Endometrial microvascular endothelial cells (primary cell): ENCODE measurements at regions not wholly inside any gene's neighbourhood (a gene's known extent, or its start where the extent isn't known, plus 50 kb on each side); places are given as distances from the start of the nearest gene placed in this dataset.

Experiments
- in situ Hi-C: cut with HindIII; loops from 2 replicates; pipeline ENCODE4 v1.10.0; 2017; ENCODE audit warnings: low sequenced_read_pairs, low pct_unique_long_range_greater_than_20kb; ENCODE audit errors: inconsistent ontology term

- in situ Hi-C loops, result no loop called here
These were observed 225.1 kb upstream of the SEMA6D start for GRCh38 chr15:47492195-47492594.

GRCh38 chr15:47493357-47494247 lies 223.7 kb upstream of the SEMA6D start:
- in situ Hi-C loops, result no loop called here

DNA sequence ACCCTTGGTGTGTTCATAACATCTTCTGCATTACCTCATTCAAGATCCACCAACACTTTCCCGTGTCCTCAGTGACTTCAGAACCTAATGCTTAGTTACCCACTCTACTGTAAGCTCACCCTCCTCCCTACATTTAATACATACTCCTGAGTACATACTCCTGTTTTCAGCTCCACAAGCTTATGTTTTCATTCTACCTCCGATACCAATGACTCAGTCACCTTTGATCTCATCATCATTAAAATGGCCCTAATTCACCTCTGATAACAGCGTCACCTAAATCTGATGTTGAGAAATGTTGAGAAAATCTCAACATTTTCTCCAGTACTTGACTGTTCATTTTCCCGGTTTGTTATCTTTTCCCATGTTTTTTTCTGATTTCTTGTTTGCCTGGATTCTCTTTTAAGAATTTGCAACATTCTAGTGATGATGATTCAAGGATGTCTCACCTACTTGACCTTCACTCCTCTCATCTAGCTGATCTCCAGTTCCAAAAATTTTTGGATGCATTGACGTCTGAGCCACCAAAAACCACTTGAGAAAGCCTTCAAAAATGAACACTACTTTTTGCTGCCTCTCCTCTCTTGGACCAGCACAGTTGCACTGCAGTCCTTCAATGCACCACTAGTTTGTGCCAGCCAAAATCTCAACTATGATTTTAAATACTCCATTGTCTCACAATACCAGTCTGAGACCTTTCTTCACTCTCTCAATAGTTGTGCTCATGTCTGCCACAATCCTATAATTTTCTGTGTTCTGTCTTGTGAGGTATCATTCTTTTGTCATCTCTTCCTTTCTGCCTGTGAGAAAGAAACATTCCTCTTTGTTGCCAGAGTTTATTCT lies 220.7 kb upstream of the SEMA6D start:
- in situ Hi-C loops, result no loop called here

- in situ Hi-C loops, result no loop called here
These were observed 216.5 kb upstream of the SEMA6D start for GRCh38 chr15:47500842-47501241.

- in situ Hi-C loops, result no loop called here
These were observed 215.3 kb upstream of the SEMA6D start for GRCh38 chr15:47502041-47502440.

DNA sequence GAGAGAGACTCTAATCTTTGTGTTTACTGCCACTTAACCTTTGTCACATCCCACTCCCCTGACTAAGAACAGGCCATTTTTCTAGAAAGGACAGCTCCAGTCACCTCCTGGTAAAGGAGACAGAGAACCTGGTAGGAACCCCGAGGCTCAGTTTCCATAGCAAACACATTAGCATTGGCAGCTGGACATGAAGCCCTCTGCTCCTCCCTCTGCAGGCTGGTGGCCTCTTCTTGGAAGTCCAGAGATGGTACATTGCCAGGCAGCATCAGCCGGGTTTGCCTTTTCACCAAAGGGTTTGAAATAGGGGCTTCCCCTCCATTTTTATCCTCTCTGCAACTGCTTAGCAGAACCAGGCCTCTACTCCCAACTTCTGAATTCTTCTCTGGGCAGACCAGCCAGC lies 213.4 kb upstream of the SEMA6D start:
- in situ Hi-C loops, result no loop called here

DNA sequence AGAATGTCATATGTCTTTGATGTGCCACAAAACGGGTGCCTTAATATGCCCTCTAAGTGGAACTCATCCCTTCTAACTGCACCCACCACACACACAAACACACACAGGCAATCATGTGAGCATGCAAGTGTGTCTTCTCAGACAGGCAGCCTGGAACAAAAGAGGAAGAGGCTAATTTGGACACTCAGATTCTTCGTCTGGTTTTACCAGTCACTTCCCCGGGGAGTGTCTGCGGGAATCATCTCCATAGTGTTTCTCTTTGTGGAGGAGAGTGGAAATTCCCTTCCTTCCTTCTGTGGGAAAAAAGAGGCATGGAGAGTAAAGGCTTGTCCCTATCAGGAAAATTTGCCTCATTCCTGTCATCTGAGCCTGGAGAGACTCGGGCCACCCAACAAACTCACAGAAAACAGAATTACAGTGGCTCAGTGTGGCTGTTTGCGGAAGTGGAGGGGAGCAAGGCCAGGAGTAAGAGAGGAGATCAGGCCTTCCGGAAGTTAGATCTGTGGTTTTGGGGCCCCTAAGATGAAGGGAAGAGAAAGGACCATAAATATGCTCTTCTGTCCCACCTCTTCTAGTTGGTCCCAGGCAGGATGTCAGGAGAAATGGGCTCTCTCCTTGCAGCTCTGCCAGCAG lies 212.6 kb upstream of the SEMA6D start:
- in situ Hi-C loops, result no loop called here

GRCh38 chr15:47505712-47506328 lies 211.5 kb upstream of the SEMA6D start:
- in situ Hi-C loops, result no loop called here

GRCh38 chr15:47506329-47507100 lies 210.8 kb upstream of the SEMA6D start:
- in situ Hi-C loops, result no loop called here

DNA sequence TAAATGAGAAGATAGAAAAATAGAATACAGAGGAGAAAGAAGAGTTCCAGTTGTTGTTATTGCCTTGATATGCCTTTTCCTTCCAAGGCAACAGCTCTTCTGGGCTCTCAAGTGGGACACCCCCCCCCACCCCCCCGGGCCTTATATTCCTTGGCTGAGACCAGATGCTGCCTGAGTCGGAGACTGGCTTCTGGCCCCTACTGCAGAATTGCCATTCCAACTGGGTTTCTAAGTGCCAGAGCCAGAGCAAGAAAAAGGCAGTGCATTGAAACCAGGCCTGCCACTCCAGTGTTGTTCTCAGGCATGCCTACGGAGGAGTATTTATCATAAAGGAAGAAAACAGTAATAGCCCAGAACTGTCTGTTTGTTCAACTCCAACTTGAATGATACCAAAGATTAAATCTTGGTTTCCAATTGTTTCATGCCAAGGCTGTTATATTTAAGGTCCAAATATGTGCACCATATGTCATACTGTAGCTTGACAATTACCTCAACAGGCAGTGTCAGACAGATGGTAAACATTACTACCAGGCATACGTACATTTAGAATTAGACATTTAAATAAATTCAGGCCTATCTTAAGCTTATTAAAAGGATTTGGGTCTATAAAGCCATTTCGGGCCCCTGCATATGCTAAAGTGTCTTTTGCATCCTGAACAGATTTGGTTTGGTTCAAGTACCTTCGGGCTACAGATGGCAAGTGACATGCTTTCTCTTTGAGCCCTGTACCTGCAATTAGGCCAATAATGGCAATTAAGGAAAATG lies 209.9 kb upstream of the SEMA6D start:
- in situ Hi-C loops, result no loop called here

DNA sequence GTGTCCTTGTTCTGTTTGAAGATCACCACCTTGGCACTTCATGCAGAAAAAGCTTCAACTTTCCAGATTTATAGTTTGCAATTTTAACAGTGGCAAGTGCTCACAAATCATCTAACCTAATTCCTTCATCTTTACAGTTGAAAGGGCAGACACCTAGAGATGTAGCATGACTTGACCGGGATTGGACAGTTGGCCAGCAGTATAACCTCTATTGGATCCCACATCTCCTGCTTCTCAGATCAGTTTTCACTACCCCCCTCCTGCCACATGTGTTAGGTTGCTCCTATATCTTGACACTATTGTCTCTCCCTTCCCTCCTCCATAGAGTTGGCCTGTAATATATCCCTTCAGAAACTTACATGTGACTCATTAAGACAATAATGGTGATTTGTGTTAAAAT lies 206.0 kb upstream of the SEMA6D start:
- in situ Hi-C loops, result no loop called here

GRCh38 chr15:47513471-47513870 lies 203.8 kb upstream of the SEMA6D start:
- in situ Hi-C loops, result no loop called here

GRCh38 chr15:47514200-47514652 lies 203.1 kb upstream of the SEMA6D start:
- in situ Hi-C loops, result no loop called here

GRCh38 chr15:47516558-47516957 lies 200.7 kb upstream of the SEMA6D start:
- in situ Hi-C loops, result no loop called here

DNA sequence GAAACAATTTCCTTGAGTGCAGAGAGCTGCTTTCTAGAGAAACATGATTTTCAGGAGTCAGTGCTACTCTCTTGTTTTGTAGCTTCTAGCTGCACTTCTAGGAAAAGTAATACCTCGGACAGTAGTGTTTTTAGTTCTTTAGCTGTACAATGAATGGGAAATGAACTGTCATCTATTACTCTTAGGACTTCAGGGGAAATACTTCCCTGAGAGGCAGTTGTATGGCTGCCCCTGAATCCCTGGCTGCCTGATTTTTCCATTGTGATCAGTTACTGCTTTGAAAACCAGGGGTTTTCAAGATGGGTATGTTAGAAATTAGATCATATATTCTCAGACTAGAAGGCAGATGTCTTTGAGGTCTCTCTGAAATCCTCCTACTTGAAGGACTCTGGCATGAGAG lies 200.3 kb upstream of the SEMA6D start:
- in situ Hi-C loops, result no loop called here

DNA sequence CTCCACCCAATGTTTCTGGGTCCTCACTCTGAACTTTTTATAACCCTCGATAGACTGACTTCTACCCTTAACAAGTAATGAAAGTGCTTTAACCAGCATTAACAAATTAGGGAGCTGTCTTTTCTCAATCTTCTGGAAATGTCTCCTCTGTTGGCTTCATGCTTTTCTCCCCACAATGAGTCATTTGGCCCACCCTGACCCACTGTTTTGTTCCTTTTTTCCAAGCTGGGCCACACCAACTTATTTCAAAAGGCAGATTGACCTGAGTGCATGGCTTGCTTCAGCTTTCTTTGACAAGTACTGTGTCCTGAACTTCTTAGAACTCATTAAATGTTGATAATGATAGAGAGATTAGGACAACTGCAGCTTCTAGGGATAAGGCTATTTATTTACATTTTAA lies 199.6 kb upstream of the SEMA6D start:
- in situ Hi-C loops, result no loop called here

- in situ Hi-C loops, result no loop called here
These were observed 193.4 kb upstream of the SEMA6D start for GRCh38 chr15:47523681-47524475.
